ENCODE measurements at regions not wholly inside any gene's neighbourhood (a gene's known extent, or its start where the extent isn't known, plus 50 kb on each side); places are given as distances from the start of the nearest gene placed in this dataset.

- TF ChIP-seq, protein P1, sequence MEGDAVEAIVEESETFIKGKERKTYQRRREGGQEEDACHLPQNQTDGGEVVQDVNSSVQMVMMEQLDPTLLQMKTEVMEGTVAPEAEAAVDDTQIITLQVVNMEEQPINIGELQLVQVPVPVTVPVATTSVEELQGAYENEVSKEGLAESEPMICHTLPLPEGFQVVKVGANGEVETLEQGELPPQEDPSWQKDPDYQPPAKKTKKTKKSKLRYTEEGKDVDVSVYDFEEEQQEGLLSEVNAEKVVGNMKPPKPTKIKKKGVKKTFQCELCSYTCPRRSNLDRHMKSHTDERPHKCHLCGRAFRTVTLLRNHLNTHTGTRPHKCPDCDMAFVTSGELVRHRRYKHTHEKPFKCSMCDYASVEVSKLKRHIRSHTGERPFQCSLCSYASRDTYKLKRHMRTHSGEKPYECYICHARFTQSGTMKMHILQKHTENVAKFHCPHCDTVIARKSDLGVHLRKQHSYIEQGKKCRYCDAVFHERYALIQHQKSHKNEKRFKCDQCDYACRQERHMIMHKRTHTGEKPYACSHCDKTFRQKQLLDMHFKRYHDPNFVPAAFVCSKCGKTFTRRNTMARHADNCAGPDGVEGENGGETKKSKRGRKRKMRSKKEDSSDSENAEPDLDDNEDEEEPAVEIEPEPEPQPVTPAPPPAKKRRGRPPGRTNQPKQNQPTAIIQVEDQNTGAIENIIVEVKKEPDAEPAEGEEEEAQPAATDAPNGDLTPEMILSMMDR (conservative IDR thresholded peaks at IDR 0.05; ENCODE audit: low read depth, low read length), result no peak
- no peak for TF ChIP-seq EZH2 (IDR thresholded peaks at IDR 0.05; ENCODE audit: borderline replicate concordance, low read depth, low read length, poor library complexity, severe bottlenecking)
These were observed 134.4 kb downstream of the DDX53 start for GRCh38 chrX:23134136-23134535.
